Stimulated activated CD8-positive, alpha-beta memory T cell treated with anti-CD3 and anti-CD28 coated beads, Interleukin-15, amount 100 ng/mL, for 1 hour (primary cell): ENCODE measurements at regions not wholly inside any gene's neighbourhood (a gene's known extent, or its start where the extent isn't known, plus 50 kb on each side); places are given as distances from the start of the nearest gene placed in this dataset.

Source experiments
- DNase-seq: peaks from one replicate; pipeline ENCODE4 v3.0.0-alpha.2; 2020; ENCODE audit warnings: low read depth

- no peak for DNase-seq
Measured at GRCh38 chr10:2019281-2019680, 282.0 kb upstream of the ADARB2 start.

- no peak for DNase-seq
Measured at GRCh38 chr10:2014541-2014940, 277.2 kb upstream of the ADARB2 start.

DNA sequence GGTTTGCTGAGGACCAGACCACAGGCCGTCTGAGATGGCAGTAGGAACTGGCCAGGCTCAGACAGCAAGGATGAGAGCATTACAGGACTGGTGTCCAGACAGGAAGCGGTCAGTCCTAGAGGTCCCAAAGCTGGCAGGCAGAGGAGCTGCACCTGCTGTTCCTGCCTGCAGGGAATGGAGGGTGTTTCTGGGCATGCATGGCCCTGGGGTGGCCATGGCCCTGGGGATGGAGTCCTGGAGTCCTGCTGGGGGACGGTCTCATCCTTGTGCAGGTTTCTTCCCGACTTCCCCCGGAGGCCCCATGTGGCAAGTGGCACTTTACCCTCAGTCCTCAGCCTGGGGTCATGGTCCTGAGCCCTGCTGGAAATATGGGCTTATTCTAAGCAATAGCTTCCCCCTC, 274.9 kb upstream of the ADARB2 start:
- no peak for DNase-seq

DNA sequence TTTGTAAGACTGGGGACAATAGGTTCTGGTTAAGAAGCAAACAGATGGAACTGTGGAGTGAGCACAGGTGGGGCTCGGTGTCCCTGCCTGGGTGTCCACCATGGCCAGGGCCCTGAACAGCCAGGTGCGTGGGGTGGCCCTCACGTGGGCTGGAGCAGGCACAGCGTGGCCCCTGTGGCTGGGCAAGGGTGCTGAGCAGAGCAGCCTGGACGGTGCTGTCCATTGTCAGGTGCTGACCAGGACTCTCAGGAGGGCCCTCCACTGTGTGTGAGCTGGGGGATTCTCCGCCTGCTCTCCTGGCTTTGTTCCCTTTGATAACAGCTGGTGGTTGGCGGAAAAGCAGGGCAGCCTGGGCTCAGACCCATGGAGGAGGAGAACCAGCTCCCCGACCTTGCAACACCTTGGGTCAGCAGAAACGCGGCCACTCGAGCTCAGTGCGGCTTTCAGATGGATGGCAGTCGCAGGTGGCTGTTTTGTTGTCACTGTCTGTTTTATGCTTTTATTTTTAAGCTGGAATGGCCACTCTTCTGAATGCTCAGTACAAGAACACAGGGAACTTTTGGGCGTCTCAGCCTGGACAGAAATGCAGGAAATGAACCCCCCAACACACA, 273.9 kb upstream of the ADARB2 start:
- no peak for DNase-seq

DNA sequence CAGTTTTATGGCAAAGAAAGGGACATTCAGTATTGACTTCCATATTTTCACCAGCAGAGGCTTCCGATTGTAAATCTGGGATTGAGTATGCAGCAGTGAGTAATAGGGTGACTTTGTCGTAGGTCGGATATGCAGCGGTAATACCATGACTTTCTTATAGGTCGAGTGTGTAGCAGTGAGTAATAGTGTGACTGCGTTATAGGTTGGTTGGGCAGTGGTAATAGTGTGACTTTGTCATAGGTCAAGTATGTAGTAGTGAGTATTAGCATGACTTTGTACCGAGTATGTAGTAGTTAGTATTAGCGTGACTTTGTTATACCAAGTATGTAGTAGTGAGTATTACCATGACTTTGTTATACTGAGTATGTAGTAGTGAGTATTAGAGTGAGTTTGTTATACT, 268.2 kb upstream of the ADARB2 start:
- no peak for DNase-seq

DNA sequence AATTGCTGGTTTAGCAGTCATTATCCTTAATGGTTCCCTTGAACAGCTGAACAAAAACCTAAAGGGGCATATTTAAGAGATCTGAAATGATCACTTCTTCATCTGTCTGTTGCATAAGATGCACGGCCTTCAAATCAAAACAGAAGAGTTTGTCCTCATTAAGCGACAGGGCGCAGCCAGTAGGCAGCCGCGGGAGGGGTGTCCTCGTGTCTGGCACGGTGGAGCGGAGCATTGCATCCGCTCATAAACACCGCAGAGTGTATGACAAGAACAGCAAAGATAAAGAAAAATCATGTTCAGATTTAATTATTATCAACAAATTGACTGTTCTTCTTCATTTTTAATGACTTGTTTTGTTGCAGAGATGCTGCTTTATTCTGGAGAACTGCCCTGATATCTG, 255.6 kb upstream of the ADARB2 start:
- DNase-seq, result no peak

DNA sequence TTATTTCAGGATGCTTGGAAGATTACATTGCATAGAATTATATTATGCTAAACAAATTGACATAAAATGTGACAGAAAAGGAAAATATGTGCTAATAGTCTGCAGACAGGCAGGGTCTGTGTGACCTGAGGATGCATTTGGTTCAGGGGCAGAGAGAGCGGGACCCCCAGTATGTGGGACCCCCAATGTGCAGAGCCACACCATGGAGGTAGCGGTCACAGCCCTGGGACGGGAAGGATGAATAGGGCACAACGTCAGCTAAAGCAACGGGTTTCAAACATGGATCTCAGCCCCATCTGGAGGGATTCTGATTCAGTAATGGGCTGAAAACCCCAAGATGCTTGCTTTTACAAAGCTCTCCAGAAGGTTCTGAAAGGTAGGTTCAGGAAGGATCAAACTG, 251.8 kb upstream of the ADARB2 start:
- DNase-seq, result no peak

GRCh38 chr10:1981976-1982375, 244.7 kb upstream of the ADARB2 start:
- no peak for DNase-seq

DNA sequence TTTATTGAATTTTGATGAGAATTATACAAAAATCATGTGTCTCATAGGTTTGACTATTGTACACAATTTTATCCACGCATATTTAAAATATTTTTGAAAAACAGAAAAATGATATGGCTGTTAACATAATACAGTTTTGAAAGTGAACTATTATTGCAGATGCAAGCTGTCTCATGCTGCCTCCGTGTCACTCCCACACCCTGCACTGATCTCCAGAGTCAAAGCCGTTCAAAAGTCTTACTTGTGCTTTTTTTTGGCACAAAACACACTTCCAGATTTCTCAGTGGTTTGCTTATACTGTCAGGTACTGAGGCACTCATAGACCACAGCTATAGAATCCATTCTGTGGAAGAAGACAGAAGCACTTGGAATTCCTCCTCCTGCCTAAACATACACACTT, 243.1 kb upstream of the ADARB2 start:
- no peak for DNase-seq

- no peak for DNase-seq
Measured at GRCh38 chr10:1978584-1978983, 241.3 kb upstream of the ADARB2 start.

DNA sequence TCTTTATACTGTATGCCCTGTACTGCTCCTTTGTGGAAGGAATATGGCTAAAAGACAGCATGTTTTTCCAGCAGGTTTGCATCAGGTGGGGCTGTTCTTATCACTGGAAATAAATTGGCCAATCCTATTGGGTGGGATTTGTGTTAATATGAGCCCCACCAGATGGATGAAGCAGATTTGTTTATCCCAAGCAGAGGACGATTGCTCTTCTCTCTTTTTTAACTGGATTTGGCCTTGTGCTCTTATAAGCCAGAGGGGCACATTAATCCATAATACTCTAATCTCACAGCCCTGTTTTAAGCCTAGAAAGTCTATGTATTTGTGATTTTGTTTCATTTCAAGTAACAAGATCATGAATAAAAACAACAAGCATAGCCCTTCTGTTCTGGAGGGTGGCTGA, 240.1 kb upstream of the ADARB2 start:
- no peak for DNase-seq

- DNase-seq, result no peak
Measured at GRCh38 chr10:1972406-1972805, 235.1 kb upstream of the ADARB2 start.

GRCh38 chr10:1968257-1969033, 231.1 kb upstream of the ADARB2 start:
- no peak for DNase-seq

DNA sequence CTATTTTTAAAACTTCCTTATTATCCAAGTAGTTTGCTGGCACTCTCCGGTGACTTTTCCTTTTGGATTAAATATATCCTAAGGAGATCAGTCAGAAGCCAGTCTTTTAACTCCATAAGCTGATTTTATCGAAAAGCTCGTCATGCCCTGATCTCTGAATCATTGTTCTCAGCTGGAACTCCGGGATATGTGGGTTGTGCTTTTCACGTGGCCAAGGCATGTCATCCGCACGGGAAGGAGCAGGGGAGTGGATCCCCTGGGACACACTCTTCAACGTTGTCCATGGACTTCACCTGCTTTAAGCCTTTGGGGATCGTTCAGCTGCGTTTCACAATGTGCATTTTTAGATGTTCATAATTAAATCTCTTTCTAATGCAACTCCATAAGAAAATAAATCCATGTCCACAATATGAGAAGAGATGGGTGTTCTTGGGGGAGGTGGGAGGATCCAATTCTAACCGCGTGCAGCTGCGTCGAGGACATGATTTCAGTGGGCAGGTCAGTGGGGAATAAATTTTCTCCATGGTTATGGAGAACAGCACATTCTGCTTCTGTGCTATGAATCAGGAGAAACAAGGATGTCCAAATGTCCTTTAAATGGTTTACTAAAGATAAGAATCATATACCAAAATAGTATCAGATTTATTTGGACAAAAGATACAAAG, 229.5 kb upstream of the ADARB2 start:
- no peak for DNase-seq

- no peak for DNase-seq
Measured at GRCh38 chr10:1964476-1964875, 227.2 kb upstream of the ADARB2 start.

- DNase-seq, result no peak
Measured at GRCh38 chr10:1963341-1963740, 226.0 kb upstream of the ADARB2 start.

GRCh38 chr10:1961989-1962388, 224.7 kb upstream of the ADARB2 start:
- DNase-seq, result no peak

DNA sequence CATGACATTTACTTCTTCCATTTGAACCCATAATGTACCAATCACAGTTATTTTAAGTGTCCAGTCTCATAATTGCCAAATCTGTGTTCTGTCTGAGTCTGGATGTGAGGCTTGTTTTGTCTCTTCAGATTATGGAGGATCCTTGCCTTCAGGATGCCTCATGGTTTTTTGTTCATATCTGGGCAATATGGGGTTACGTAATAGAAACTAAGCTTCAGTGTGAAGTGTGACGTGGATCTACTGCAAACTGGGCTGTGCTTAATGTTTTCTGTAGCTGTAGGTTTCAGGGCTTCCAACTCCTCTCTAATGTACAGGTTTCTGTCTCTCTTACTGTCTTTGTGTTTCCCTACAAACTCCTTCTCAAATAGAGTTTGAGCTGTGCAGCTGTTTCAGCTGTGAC, 223.7 kb upstream of the ADARB2 start:
- no peak for DNase-seq

- DNase-seq, result no peak
Measured at GRCh38 chr10:1957057-1957456, 219.7 kb upstream of the ADARB2 start.

GRCh38 chr10:1954300-1954699, 217.0 kb upstream of the ADARB2 start:
- no peak for DNase-seq

DNA sequence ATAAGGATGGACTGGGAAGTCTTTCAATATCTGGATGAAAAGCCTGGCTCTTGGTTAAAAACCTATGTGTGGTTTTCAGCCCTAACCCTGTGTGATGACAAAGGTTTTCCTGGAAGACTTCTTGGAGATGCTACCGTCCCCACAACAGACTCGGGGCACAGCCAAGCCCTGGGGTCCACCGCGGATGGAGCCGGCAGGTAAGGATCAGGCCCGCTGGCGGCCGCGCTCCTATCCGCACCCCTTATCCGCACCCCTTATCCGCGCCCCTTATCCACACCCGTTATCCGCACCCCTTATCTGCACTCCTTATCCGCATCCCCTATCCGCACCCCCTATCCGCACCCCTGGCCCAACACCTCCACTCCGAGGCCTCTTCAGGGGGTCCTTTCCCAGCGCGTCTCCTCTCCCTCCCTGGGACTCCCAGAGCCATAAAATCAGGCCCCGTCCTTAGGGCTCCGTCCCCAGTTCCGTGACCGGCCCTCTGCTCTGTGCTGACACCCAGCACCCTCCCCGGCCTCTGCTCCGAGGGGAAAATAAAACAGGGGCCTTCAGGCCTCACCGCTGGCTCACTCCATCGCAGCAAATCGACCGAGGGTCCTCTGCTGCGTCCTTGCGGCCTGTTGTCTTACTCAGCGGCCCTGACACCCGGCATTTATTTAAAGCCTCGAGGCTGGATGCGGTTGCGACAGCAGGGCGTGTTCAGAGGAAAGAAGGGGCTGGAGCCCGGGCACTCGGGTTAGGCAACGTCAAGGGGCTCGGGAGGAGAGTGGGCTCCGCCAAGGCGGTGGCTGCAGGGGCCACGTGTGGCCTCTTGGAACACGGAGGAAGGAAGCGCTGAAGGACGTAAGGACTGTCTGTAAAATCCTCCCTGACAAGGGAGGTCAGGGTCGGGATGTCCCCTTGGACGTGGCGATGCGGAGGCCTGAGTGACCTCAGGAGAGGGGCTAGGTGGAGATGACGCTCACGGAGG, 215.1 kb upstream of the ADARB2 start:
- no peak for DNase-seq

- DNase-seq, result no peak
Measured at GRCh38 chr10:1950803-1951495, 213.6 kb upstream of the ADARB2 start.
